Amygdala (tissue), 56 donors: ENCODE measurements at regions not wholly inside any gene's neighbourhood (a gene's known extent, or its start where the extent isn't known, plus 50 kb on each side); places are given as distances from the start of the nearest gene placed in this dataset.
A peak's percentile ranks its signal among the peaks of the same experiment; 100 is the strongest.
"Not testable (repeated sequence)": the region's sequence is repeated elsewhere in the genome, so short reads cannot be mapped to it uniquely, and the experiment has no call there.

Experiments
- DNase-seq, 56 donors: peaks; one replicate each; lab custom pipeline; 2025; lab: John Stamatoyannopoulos, UW

- no peak for DNase-seq
Observed at GRCh38 chr7:85908051-85908450, 721.2 kb upstream of the SEMA3D start.

GRCh38 chr7:85897967-85898366 is 711.1 kb upstream of the SEMA3D start:
- no peak for DNase-seq

- DNase-seq = no peak
Observed at GRCh38 chr7:85896531-85896930, 709.7 kb upstream of the SEMA3D start.

- no peak for DNase-seq
Observed at GRCh38 chr7:85895835-85896234, 709.0 kb upstream of the SEMA3D start.

GRCh38 chr7:85891900-85892299 is 705.0 kb upstream of the SEMA3D start:
- not testable (repeated sequence) for DNase-seq

GRCh38 chr7:85890244-85890811 is 703.5 kb upstream of the SEMA3D start:
- peak in 1 of 56 donors; percentile 3 for DNase-seq

- DNase-seq = no peak
Observed at GRCh38 chr7:85887133-85887532, 700.3 kb upstream of the SEMA3D start.

- no peak for DNase-seq
Observed at GRCh38 chr7:85882335-85882734, 695.5 kb upstream of the SEMA3D start.

- no peak for DNase-seq
Observed at GRCh38 chr7:85875398-85875797, 688.5 kb upstream of the SEMA3D start.

- DNase-seq = no peak
Observed at GRCh38 chr7:85866540-85866939, 679.7 kb upstream of the SEMA3D start.

- no peak for DNase-seq
Observed at GRCh38 chr7:85851571-85852193, 664.8 kb upstream of the SEMA3D start.

GRCh38 chr7:85850381-85850780 is 663.5 kb upstream of the SEMA3D start:
- DNase-seq = no peak

GRCh38 chr7:85840554-85840953 is 653.7 kb upstream of the SEMA3D start:
- no peak for DNase-seq

- no peak for DNase-seq
Observed at GRCh38 chr7:85833066-85833465, 646.2 kb upstream of the SEMA3D start.

- DNase-seq = no peak
Observed at GRCh38 chr7:85830982-85831381, 644.1 kb upstream of the SEMA3D start.

GRCh38 chr7:85829817-85830432 is 643.1 kb upstream of the SEMA3D start:
- DNase-seq = peak in 1 of 56 donors; percentile 38

- no peak for DNase-seq
Observed at GRCh38 chr7:85829176-85829575, 642.3 kb upstream of the SEMA3D start.

GRCh38 chr7:85828614-85829013 is 641.8 kb upstream of the SEMA3D start:
- no peak for DNase-seq

- no peak for DNase-seq
Observed at GRCh38 chr7:85823396-85824080, 636.7 kb upstream of the SEMA3D start.

GRCh38 chr7:85821926-85822325 is 635.1 kb upstream of the SEMA3D start:
- DNase-seq = no peak

GRCh38 chr7:85820702-85821443 is 634.0 kb upstream of the SEMA3D start:
- DNase-seq = no peak
